ENCODE measurements at regions not wholly inside any gene's neighbourhood (a gene's known extent, or its start where the extent isn't known, plus 50 kb on each side); places are given as distances from the start of the nearest gene placed in this dataset.

DNA sequence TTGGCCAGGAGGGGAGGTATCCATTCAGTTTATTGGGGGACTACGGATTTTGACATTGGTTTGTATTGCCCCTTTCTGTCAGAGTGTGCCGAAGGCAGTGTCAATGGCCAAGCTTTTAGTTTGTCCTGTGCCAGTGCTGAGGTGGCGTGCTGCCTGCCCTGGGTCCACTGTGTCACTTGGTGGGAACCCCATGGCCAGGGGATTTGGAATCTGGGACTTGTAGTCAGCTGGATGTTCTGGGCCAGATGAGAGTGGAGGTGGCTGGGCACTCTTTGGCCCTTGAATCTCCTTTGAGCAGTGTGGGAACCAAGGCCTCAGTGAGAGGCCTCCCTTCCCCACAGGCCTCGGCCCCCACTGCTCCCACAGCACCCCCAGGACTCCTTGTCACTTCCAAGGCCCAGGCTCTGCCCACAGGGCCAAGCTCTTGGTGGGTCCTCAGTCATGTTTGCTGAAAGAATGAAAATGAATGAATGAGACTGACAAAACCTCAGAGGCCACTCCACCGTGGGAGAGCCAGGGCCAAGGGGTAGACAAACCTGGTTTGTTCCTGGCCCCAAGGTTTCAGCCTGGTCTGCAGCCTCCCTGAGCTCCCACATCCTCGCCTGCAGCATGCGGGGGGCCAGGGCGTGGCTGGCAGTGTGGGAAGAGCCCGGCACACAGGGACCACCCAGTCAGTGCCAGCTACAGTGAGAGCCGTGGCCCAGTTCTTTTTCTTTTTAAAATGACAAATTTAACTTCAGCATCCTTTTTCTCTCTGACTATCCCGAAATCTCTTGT is 412.2 kb downstream of the MATN1 start:
- DNase-seq = no peak

- DNase-seq = no peak
Observed at GRCh38 chr1:30307182-30307581, 416.2 kb downstream of the MATN1 start.

GRCh38 chr1:30305519-30305918 is 417.9 kb downstream of the MATN1 start:
- DNase-seq = no peak

DNA sequence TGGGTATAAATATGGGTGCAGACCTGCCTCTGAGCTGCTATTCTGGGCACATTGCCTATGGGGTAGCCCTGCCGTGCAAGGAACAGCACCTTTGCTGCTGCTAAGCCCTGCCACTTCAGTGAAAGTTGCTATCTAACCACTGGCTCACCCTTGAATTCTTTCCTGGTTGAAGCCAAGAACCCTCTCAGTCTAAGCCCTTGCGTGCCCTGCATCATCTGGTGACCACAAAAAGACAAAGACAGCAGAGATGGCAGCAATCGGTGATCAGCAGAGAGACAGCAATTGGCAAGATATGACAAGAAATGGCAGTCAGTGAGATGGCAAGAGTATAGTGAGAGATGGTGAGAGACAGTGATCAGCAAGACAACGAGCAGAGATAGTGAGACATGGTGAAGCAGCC is 418.3 kb downstream of the MATN1 start:
- no peak for DNase-seq

DNA sequence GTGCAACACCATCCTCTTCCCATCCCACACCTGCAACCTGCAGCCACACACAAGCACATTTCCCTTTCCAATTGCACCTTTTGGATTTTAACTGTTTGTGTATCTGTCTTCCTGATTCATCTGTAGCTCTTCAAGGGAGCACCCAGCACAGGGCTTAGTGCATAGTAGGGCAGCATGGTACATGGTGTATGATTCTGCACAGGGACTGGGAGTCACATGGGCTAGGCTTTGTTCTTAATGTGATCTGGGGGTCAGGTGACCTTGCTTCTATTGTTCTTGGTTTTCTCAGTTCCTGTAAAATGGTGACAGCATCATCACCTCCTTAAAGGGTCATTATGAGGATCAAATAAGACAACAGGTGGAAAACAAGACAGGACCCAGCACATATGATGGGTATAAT is 419.3 kb downstream of the MATN1 start:
- DNase-seq = no peak

DNA sequence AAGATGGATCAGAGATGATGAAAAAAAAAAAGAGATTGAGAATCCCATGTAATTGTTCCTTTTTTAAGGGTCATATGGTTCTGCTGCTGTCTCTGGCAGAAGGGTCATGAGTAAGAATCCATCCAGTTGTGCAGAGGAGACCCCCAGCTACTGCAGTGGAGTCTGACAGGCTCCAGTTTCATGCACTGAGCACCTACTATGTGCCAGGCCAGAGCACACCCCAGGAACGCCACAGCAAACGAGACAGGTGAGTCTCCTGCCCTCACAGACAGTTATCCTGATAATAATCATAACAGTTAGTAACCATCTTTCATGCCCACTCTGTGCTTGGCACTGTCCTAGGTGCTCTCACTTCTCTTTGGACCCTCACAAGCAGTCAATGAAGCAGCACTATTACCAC is 420.0 kb downstream of the MATN1 start:
- DNase-seq = no peak

- DNase-seq = peak; percentile 76
Observed at GRCh38 chr1:30302858-30303257, 420.5 kb downstream of the MATN1 start.

GRCh38 chr1:30300669-30301068 is 422.7 kb downstream of the MATN1 start:
- no peak for DNase-seq

DNA sequence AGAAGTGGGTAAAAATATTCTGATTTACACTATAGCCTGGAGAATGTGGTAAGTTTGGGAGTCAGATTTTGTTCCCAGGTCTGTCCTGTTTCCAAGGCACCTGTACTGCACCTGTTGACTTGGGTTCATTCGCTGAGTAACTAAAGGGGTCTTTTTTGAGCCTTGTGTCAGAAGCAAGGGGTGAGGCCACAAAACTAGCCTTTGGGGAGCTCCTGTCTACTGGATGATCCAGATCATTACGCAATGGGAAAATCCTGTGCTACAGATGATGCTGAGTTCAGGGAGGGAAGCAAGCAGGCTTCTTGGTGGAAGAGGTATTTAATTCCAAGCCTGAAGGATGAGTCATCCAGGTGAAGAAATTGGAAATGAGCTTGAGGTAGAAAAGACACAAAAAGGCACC is 424.0 kb downstream of the MATN1 start:
- DNase-seq = no peak

GRCh38 chr1:30295674-30296073 is 427.7 kb downstream of the MATN1 start:
- DNase-seq = no peak

- no peak for DNase-seq
Observed at GRCh38 chr1:30295266-30295665, 428.1 kb downstream of the MATN1 start.

GRCh38 chr1:30294508-30294907 is 428.9 kb downstream of the MATN1 start:
- no peak for DNase-seq

DNA sequence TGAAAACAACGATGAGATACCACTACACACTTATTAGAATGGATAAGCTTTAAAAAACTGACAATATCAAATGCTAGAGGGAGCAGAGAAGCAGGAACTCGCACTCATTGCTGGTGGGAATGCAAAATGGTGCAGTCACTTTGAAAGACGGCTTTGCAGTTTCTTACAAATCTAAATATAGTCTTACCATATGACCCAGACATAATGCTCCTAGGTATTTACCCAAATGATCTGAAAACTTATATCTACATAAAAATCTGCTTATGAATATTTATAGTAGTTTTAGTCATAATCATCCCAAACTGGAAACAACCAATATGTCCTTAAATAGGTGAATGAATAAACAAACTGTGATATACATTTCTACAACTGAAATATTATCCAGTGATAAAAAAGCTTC is 430.9 kb downstream of the MATN1 start:
- DNase-seq = no peak

GRCh38 chr1:30291526-30291925 is 431.9 kb downstream of the MATN1 start:
- no peak for DNase-seq

DNA sequence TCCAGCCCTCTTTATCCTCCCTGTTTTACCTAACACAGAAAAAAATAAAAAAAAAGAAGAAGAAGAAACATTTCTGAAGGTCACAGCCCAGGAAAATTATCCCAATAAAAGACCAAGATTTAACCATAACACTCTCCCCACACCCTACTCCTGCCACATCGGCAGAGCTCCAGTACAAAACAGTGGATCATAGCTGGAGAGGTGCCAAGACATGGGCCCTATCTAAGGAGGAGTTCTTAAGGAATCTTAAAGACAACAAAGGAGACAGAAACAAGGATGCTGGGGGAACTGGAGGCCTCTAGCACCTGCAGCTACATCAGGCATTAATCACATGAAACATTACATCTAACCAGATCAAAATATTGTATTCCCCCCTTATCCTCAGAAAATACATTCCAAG is 432.8 kb downstream of the MATN1 start:
- no peak for DNase-seq

DNA sequence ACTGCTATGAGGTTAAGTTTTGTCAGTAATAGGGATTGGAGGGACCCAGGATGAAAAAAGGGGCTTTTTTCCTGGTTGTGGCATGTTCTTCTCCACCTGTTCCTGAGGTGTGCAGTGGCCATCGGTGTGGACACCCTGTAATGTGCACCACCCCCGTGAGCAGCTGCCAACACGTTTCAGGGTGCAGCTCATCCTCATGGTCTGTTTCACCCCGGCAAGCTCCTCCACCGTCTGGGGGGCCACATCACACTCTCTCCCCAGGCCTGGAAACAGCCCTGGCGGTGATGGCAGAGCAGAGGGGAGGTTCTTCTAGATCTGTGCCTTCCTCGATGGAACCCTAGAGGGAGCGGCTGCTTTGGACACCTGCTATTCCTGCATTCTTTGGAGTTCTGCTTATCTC is 435.4 kb downstream of the MATN1 start:
- no peak for DNase-seq

DNA sequence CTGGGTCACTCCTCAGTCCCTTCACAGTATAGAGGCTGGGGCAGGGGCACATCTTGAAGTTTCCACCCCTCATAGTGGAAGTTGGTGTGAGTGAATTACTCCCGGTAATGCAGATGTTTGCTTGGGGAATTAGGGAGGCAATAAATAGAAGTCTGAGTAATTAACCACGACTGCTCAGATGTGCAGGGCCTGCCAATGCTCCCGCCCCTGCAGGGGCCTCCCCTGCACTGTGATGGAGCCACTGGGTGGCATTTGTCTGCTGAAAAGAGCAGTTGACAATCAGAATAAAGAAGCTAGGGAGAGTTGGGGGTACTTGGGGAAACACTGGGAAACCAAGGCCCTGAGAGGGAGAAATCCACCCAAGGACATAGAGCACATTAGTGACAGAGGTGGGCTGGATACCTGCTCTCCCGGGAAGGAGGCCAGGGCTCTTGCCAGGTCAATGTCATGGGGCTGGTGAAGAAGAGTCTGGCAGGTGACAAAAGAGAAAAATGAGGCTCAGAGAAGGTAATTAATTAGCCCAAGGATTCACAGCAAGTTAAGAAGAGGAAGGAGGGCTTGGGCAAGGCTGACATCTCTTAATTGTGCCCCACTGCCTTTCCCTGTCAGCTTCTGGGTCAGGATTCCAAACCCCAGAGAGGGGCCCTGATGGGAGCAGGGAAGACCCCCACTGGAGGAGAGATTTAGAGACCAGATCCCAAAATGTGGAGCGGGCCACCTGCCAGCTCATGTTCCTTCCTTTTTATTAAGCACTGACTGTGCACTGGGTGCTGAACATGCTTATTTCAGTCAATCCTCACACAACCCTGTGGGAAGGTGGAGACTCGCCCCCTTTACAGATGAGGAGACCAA is 436.2 kb downstream of the MATN1 start:
- DNase-seq = no peak

DNA sequence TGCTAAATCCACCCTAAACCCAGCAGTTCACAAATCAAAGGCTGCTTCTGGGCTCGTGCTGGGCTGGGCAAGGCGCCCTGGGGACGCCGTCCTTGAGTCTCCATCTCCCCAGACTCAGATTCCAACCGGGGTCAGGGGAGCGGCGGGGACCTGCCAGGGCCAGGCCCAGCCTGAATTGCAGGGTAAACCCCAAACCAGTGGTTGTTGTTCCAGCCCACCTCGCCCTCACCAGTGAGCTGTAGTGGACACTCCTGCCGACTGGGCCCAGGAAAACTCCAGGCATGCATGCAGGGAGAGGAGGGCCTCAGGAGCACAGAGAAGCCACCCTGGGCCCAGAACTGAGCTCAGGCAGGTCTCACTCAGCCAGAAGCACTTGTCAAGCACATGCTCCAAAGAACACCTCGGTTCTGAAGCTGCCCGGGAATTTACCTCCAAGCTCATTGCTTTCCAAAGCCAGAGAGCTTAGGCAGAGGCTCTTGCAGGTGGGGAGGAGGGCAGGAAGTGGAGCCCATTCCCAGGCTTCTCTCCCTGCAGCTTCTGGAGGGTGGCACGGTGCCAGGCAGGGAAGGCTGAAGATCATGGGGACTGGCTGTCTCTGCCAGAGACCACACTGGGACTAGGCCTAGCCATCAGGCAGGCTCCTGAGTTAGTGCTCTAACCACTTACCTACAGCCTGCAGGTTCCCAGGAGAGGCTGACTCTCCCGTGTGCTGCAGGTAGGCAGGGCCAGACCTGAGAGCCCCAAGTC is 437.0 kb downstream of the MATN1 start:
- DNase-seq = no peak

DNA sequence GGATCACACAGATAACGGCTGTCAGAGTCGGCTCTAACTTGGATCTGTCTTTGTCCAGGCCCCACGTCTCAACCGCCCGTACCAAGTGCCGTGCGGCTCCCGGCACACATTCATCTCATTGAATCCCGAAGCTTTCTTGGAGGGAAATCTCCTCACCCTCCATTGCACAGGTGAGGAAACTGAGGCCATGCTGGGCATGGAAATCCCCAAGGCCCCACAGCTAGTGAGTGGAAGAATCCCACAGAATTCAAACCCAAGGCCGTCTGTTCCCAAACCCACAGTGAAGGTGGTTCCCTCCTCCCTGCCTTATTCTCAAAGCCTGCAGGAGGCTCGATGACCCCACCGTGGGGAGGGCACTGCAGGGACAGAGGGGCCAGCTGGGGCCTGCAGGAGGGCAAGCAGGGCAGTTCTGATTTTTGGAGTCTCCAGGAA is 437.9 kb downstream of the MATN1 start:
- no peak for DNase-seq

DNA sequence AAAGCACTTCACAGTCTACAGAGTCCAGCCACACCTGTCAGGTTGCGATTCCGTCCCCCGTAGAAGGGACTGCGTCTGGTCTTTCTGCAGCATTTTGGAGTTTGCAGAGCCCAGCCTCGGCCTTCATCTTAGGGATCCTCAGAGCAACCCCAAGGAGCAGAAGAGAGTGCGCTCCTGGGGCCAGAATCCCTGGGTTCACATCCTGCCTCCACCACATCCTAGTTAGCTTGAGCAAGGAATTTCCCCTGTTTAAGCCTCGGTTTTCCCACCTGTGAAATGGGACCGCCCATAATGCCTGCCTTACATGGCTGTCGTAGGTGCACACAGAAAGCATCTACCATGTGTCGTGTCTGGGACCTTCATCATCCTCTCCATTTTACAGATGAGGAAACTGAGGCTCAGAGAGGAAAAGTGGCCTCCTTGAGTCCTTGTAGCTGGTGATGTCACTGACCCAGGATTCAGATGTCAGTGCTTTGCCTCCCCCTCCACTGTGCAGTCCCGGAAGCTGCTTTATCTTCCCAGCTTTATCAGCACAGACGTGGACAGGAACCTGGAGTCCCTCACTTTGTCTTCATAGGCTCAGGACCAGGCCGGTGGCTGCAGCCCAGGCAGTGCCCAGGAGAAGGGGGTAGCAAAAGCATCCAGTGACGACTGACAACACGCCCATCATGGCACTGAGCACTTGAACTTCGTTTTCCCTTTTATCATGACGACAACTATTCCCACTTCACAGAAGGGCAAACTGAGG is 438.5 kb downstream of the MATN1 start:
- no peak for DNase-seq

DNA sequence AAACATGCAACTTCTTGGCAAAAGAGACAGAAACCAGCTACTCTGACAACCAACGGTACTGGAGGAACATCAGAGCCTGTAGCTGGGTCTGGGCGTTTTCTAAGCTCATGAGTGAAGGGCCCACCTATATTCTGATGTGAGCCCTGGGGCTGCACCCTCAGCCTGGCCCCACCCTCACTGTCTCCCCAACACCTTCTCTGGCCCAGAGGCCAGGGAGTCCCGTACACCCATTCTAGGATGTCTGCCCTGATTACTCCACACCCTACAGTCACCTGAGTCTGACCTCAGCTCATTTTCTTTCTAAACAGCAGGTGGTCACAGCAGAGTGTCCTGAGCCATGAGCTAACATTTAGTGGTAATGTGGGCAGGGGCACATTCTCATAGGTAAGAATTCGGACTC is 439.2 kb downstream of the MATN1 start:
- DNase-seq = no peak

- DNase-seq = no peak
Observed at GRCh38 chr1:30283199-30283962, 440.0 kb downstream of the MATN1 start.

All from NCI-H1694 (cell line).